GM23248 (cell line): ENCODE measurements at regions not wholly inside any gene's neighbourhood (a gene's known extent, or its start where the extent isn't known, plus 50 kb on each side); places are given as distances from the start of the nearest gene placed in this dataset.

Experiments
- DNase-seq: peaks from one replicate; pipeline ENCODE4 v3.0.0-alpha.2; 2015
- H2AFZ ChIP-seq: fragments of 200-600 bp; sonication (generic); 2 replicates; pipeline ENCODE4 v1.6.1; 2016; ENCODE audit warnings: antibody characterized with exemption
- H3F3A ChIP-seq: fragments of 200-600 bp; sonication (generic); 2 replicates; pipeline ENCODE4 v1.6.1; 2016; ENCODE audit warnings: mild to moderate bottlenecking, antibody characterized with exemption, mixed run types; ENCODE audit not compliant: insufficient read depth
- H3K27ac ChIP-seq: fragments of 200-600 bp; sonication (generic); 2 replicates; pipeline ENCODE4 v1.5.1; 2016; ENCODE audit warnings: mild to moderate bottlenecking
- H3K27me3 ChIP-seq: fragments of 200-600 bp; sonication (generic); replicated peaks from 2 replicates; pipeline ENCODE4 v1.6.1; 2016; ENCODE audit warnings: mild to moderate bottlenecking; ENCODE audit not compliant: insufficient read depth
- H3K36me3 ChIP-seq: fragments of 200-600 bp; sonication (generic); 2 replicates; pipeline ENCODE4 v1.6.1; 2016; ENCODE audit warnings: low read depth, mild to moderate bottlenecking
- H3K4me1 ChIP-seq: fragments of 200-600 bp; sonication (generic); 2 replicates; pipeline ENCODE4 v1.6.1; 2016; ENCODE audit warnings: mild to moderate bottlenecking; ENCODE audit not compliant: insufficient read depth
- H3K4me2 ChIP-seq: fragments of 200-600 bp; sonication (generic); one replicate; pipeline ENCODE4 v1.6.1; 2016; ENCODE audit warnings: mild to moderate bottlenecking; ENCODE audit not compliant: unreplicated experiment
- H3K4me3 ChIP-seq: fragments of 200-600 bp; sonication (generic); 2 replicates; pipeline ENCODE4 v1.5.1; 2016; ENCODE audit warnings: mild to moderate bottlenecking
- H3K79me2 ChIP-seq: fragments of 200-600 bp; sonication (generic); 2 replicates; pipeline ENCODE4 v1.6.1; 2016; ENCODE audit warnings: mild to moderate bottlenecking; ENCODE audit not compliant: insufficient read depth
- H3K9ac ChIP-seq: fragments of 200-600 bp; sonication (generic); 2 replicates; pipeline ENCODE4 v1.6.1; 2016; ENCODE audit warnings: mild to moderate bottlenecking
- H3K9me2 ChIP-seq: fragments of 200-600 bp; sonication (generic); 2 replicates; pipeline ENCODE4 v1.6.1; 2016; ENCODE audit warnings: mixed run types, mild to moderate bottlenecking, moderate library complexity; ENCODE audit not compliant: insufficient read depth
- H3K9me3 ChIP-seq: fragments of 200-600 bp; sonication (generic); one replicate; pipeline ENCODE4 v1.6.1; 2017; ENCODE audit warnings: low read depth
- H4K20me1 ChIP-seq: fragments of 200-600 bp; sonication (generic); 2 replicates; pipeline ENCODE4 v1.6.0; 2016; ENCODE audit not compliant: insufficient read depth
- EZH2 ChIP-seq: fragments of 200-600 bp; sonication (generic); IDR thresholded peaks from 2 replicates; pipeline ENCODE4 v1.6.1; 2018; ENCODE audit warnings: antibody characterized with exemption, mild to moderate bottlenecking; ENCODE audit not compliant: insufficient read depth, poor library complexity, severe bottlenecking
- EZH2phosphoT487 ChIP-seq: fragments of 200-600 bp; sonication (generic); IDR thresholded peaks from 2 replicates; pipeline ENCODE4 v1.6.1; 2018; ENCODE audit warnings: antibody characterized with exemption, moderate library complexity, mild to moderate bottlenecking, low read depth; ENCODE audit not compliant: insufficient read depth
- WGBS, 2 experiments: methylation state at CpG; one replicate each; pipeline ENCODE4 v1.1.6; 2015 to 2017; ENCODE audit warnings: low lambda C conversion rate in 2 of 2, low coverage in 1 of 2; ENCODE audit errors: missing lambda C conversion rate in 2 of 2; 5-methylcytosine and 5-hydroxymethylcytosine counted together
- in situ Hi-C: fragments of 300-500 bp; cut with MboI; formaldehyde crosslinking; loops from 2 replicates; pipeline ENCODE4 v1.15.0; 2020

- Histone ChIP-seq H4K20me1 (no peaks in the 10 kb centered on the region), H3K27me3 (peaks cover 44% of the 10 kb centered on the region), H3K27ac (no peak overlapping the region), H3K9me2 (no peaks in the 10 kb centered on the region), H3K4me3 (no peak overlapping the region), H3K9ac (no peak overlapping the region), H2AFZ (no peak overlapping the region), H3K79me2 (no peaks in the 10 kb centered on the region), H3K9me3 (no peaks in the 10 kb centered on the region), H3K4me2 (no peak overlapping the region), H3K4me1 (no peaks in the 10 kb centered on the region), H3F3A (no peaks in the 10 kb centered on the region), H3K36me3 (no peaks in the 10 kb centered on the region)
- DNase-seq, result no peak
- in situ Hi-C loops, result no loop called here
- 20 to 21% methylated on average over 10 of the region's 10 CpGs for WGBS, 2 experiments
- TF ChIP-seq EZH2phosphoT487 (no peak), EZH2 (no peak)
Observed at GRCh38 chr10:133035952-133036351, 51.8 kb upstream of the ADGRA1 start.

GRCh38 chr10:133034762-133035161, 53.0 kb upstream of the ADGRA1 start:
- Histone ChIP-seq H3K36me3 (no peaks in the 10 kb centered on the region), H3K4me1 (no peaks in the 10 kb centered on the region), H3K4me2 (no peak overlapping the region), H3K9me2 (no peaks in the 10 kb centered on the region), H3K27me3 (peaks cover 48% of the 10 kb centered on the region), H3K9me3 (no peaks in the 10 kb centered on the region), H3K27ac (no peak overlapping the region), H3K79me2 (no peaks in the 10 kb centered on the region), H4K20me1 (no peaks in the 10 kb centered on the region), H3F3A (no peaks in the 10 kb centered on the region), H3K9ac (no peak overlapping the region), H2AFZ (no peak overlapping the region), H3K4me3 (no peak overlapping the region)
- TF ChIP-seq EZH2phosphoT487 (no peak), EZH2 (no peak)
- WGBS, 2 experiments, result 39 to 47% methylated on average over 10 of the region's 10 CpGs
- no peak for DNase-seq
- in situ Hi-C loops, result no loop called here

GRCh38 chr10:133034092-133034491, 53.6 kb upstream of the ADGRA1 start:
- H3K4me1 ChIP-seq, result no peaks in the 10 kb centered on the region
- no peaks in the 10 kb centered on the region for H3F3A ChIP-seq
- H3K27me3 ChIP-seq, result peaks cover 42% of the 10 kb centered on the region
- TF ChIP-seq EZH2, result no peak
- TF ChIP-seq EZH2phosphoT487, result no peak
- H3K9me2 ChIP-seq, result no peaks in the 10 kb centered on the region
- H4K20me1 ChIP-seq, result no peaks in the 10 kb centered on the region
- no peak overlapping the region for H3K27ac ChIP-seq
- no peaks in the 10 kb centered on the region for H3K79me2 ChIP-seq
- H2AFZ ChIP-seq, result no peak overlapping the region
- no peak for DNase-seq
- in situ Hi-C loops, result no loop called here
- H3K36me3 ChIP-seq, result no peaks in the 10 kb centered on the region
- H3K9me3 ChIP-seq, result no peaks in the 10 kb centered on the region
- 62 to 70% methylated on average over 10 of the region's 10 CpGs for WGBS, 2 experiments
- H3K9ac ChIP-seq, result no peak overlapping the region
- no peak overlapping the region for H3K4me3 ChIP-seq
- H3K4me2 ChIP-seq, result no peak overlapping the region

GRCh38 chr10:133033742-133034048, 54.0 kb upstream of the ADGRA1 start:
- no peaks in the 10 kb centered on the region for H3K9me3 ChIP-seq
- H3K27me3 ChIP-seq, result peaks cover 38% of the 10 kb centered on the region
- TF ChIP-seq EZH2 (no peak), EZH2phosphoT487 (no peak)
- H3K9me2 ChIP-seq, result no peaks in the 10 kb centered on the region
- no peak overlapping the region for H3K9ac ChIP-seq
- DNase-seq, result no peak
- H3K4me2 ChIP-seq, result no peak overlapping the region
- H2AFZ ChIP-seq, result no peak overlapping the region
- H3K79me2 ChIP-seq, result no peaks in the 10 kb centered on the region
- H3K4me1 ChIP-seq, result no peaks in the 10 kb centered on the region
- no peak overlapping the region for H3K4me3 ChIP-seq
- H4K20me1 ChIP-seq, result no peaks in the 10 kb centered on the region
- H3K36me3 ChIP-seq, result no peaks in the 10 kb centered on the region
- H3F3A ChIP-seq, result no peaks in the 10 kb centered on the region
- no peak overlapping the region for H3K27ac ChIP-seq
- in situ Hi-C loops, result no loop called here
- 60 to 62% methylated on average over 11 of the region's 11 CpGs for WGBS, 2 experiments
